Erythroblast (primary cell): ENCODE measurements at regions not wholly inside any gene's neighbourhood (a gene's known extent, or its start where the extent isn't known, plus 50 kb on each side); places are given as distances from the start of the nearest gene placed in this dataset.

ENCODE experiments used
- DNase-seq, 2 experiments: peaks; one replicate each; lab custom pipeline; 2025; lab: John Stamatoyannopoulos, UW
- GATA1 ChIP-seq: IDR thresholded peaks from 2 replicates; pipeline ENCODE4 v1.6.1; 2011; ENCODE audit warnings: low read depth, mild to moderate bottlenecking, control low read depth, low read length, moderate library complexity
- POLR2A ChIP-seq: IDR thresholded peaks from 2 replicates; pipeline ENCODE4 v1.6.1; 2011; ENCODE audit warnings: mild to moderate bottlenecking, low read length

DNA sequence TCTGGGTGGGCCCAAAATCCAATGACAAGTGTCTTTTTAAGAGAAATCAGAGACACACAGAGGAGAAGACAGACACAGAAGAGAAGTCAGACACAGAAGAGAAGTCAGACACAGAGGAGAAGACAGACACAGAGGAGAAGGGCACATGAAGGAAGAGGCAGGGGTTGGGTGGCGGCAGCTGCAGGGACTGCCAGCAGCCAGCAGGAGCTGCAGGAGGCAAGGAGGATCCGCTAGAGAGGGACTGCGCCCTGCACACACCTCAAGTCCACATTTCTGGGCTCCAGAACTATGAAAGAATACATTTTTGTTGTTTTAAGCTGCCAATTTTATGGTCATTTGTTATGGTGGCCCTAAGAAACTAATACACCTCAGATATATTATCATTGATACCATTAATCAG lies 140.6 kb downstream of the ZIC5 start:
- TF ChIP-seq POLR2A (no peak), GATA1 (no peak)
- DNase-seq: no peak

- no peak for DNase-seq
- TF ChIP-seq GATA1: no peak
- no peak for TF ChIP-seq POLR2A
Measured at GRCh38 chr13:99829593-99830239, 141.9 kb downstream of the ZIC5 start.

DNA sequence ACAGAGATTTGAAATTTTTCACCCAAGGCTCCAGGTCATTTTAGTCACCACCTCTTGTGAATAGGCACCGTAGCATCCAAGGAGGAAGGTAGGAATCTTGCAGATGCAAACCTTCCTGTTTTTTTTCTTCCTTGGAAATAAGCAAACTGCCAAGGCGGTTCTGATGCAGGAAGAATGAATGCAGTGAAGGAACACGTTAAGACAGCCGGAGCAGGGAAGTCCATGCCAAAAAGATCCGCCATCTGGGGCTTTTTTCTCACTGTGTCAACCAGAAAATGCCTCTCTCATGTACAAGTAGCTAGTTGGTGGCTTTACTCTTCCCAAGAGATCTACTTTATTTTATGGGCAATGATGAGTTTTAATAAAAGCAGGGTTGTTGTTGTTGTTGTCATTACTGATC lies 142.4 kb downstream of the ZIC5 start:
- DNase-seq: no peak
- TF ChIP-seq GATA1: no peak
- TF ChIP-seq POLR2A: no peak

DNA sequence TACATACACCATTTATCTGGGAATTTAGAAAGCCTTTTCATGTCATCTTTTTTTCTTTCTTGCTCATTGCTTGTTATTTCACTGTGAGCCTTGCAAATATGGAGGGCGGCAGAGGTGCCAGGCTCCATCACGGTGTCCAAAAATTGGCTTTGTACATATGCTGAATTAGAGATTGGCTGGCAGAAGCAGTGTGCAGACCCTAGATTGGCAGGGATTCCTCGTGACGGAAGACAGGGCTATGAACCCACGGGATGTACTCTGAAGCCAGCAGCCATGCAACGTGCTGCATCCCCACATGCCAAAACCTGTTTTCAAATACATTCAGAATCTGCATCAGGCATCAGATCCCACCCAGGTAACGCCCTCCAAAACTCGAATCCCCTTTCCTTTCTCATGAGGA lies 142.8 kb downstream of the ZIC5 start:
- no peak for DNase-seq
- TF ChIP-seq POLR2A (no peak), GATA1 (no peak)

- no peak for TF ChIP-seq POLR2A
- TF ChIP-seq GATA1: no peak
Measured at GRCh38 chr13:99828123-99828522, 143.4 kb downstream of the ZIC5 start.

GRCh38 chr13:99827011-99827772 lies 144.4 kb downstream of the ZIC5 start:
- DNase-seq: no peak
- TF ChIP-seq POLR2A: no peak
- TF ChIP-seq GATA1: no peak

More at GRCh38 chr13:99828123-99828522, 143.4 kb downstream of the ZIC5 start:
- no peak for DNase-seq

GRCh38 chr13:99823961-99824360 lies 147.6 kb downstream of the ZIC5 start:
- no peak for TF ChIP-seq POLR2A
- TF ChIP-seq GATA1: no peak
- no peak for DNase-seq

DNA sequence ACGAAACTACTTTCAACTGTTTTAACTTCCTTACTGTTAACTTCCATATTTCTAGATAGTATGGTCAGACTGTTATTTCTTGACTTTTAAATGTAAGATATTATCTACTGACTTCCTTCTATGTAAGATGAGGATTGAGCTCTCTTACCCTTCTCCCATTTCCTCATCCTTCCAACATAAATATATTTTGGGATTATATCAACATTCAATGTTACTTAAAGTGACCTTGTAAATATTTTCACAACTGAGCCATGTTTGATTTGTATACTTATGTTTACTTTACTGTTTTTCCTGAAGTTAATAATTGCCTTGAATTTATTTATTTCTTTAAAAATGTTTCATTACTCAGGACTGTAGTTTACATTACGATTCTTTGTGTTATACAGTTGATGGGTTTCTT lies 148.7 kb downstream of the ZIC5 start:
- TF ChIP-seq GATA1: no peak
- TF ChIP-seq POLR2A: no peak
- DNase-seq: no peak

- no peak for TF ChIP-seq POLR2A
- no peak for TF ChIP-seq GATA1
Measured at GRCh38 chr13:99821741-99822140, 149.8 kb downstream of the ZIC5 start.

GRCh38 chr13:99819967-99820366 lies 151.6 kb downstream of the ZIC5 start:
- TF ChIP-seq POLR2A (no peak), GATA1 (no peak)
- DNase-seq: no peak

More at GRCh38 chr13:99821741-99822140, 149.8 kb downstream of the ZIC5 start:
- no peak for DNase-seq

- no peak for TF ChIP-seq GATA1
- TF ChIP-seq POLR2A: no peak
- DNase-seq: no peak
Measured at GRCh38 chr13:99816321-99816720, 155.2 kb downstream of the ZIC5 start.

GRCh38 chr13:99813336-99814095 lies 158.1 kb downstream of the ZIC5 start:
- TF ChIP-seq POLR2A (no peak), GATA1 (no peak)
- DNase-seq: no peak

DNA sequence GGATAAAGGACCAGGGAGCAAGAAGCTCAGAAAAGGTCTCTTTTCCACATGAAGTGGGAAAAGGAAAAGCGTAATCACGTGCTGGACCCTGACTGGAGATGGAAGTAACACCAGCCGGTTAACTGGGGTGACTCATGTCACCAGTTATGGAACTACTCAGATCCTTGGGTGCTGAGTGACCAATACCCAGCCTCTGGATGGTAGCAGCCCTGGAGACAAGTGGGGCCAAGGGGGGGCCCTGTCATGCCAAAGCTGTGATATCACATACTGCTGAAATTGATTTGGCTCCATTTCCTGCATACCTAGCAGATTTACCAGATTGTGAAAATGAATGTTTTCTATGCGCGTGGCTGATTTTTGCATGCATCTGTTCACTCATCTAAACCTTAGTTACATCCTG lies 158.9 kb downstream of the ZIC5 start:
- DNase-seq: no peak
- TF ChIP-seq GATA1 (no peak), POLR2A (no peak)

- no peak for DNase-seq
- TF ChIP-seq GATA1: no peak
- TF ChIP-seq POLR2A: no peak
Measured at GRCh38 chr13:99811067-99811700, 160.4 kb downstream of the ZIC5 start.
